GM21786 (cell line): ENCODE measurements at regions not wholly inside any gene's neighbourhood (a gene's known extent, or its start where the extent isn't known, plus 50 kb on each side); places are given as distances from the start of the nearest gene placed in this dataset.
"Not testable (repeated sequence)": the region's sequence is repeated elsewhere in the genome, so short reads cannot be mapped to it uniquely, and the experiment has no call there.

Source experiments
- ATAC-seq: cut with Tn5 transposase; IDR thresholded peaks from one replicate; pipeline ENCODE4 v1.9.1; 2021; ENCODE audit not compliant: unreplicated experiment

DNA sequence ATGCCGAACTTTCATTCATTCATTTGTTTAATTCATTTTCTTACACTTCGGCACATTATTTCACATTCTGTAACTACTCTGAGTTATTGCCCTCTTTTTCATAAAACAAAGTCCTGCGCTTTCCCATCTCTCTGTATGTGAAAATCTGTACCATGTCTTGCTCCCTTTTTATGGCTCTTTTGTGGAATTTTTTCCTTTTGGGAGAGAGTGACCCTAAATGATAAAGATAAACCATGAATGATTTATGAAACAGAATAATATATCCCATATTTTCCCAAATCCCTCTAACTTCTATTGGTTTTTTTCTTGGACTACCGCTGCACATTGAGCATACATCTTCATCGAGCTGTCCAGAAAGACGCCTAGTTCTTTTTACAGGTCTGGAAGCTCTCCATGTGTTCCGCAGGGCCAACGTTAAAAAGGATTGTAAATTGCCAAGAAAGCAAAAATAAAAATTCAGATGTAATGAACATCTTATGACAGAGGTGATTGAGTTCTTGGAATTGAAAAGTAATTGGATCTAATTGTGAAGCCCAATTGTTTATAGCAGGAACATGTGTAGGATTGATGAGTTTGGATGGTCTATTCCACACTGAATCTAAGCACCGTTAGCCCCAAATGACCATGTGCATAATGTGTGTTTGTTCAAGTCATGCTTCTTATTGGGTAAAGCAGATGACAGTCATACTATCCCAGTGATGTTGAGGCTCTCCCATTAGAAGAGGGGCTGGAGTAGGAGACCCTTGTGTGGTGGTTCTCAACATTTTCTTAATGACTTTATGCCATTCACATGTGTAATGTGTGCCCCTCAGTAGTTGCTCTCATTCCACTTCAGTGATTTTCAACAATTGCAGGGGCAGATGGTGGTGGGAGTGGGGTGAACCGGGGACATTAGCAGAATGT lies 378.9 kb downstream of the DLEU7 start:
- no peak for ATAC-seq

DNA sequence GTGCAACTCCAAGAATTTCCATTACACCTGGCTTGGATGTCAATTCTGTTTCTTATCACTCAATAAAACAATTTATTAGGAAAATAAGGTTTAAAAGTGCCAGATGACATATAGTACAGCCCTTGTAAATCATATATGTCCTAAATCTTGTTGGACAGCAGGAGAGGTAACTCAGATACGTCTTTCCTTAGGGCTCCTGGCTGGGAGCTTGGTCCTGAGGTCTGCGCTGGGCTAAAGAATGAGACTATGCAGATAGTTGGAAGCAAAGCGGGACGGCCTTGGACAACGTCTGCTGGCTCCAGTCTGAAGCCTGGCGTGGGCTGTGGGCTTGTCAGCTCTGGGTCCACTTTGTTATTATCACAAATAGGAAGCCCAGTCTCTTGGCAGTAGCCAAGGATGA lies 377.0 kb downstream of the DLEU7 start:
- ATAC-seq: no peak

GRCh38 chr13:50467156-50468110 lies 376.1 kb downstream of the DLEU7 start:
- no peak for ATAC-seq

DNA sequence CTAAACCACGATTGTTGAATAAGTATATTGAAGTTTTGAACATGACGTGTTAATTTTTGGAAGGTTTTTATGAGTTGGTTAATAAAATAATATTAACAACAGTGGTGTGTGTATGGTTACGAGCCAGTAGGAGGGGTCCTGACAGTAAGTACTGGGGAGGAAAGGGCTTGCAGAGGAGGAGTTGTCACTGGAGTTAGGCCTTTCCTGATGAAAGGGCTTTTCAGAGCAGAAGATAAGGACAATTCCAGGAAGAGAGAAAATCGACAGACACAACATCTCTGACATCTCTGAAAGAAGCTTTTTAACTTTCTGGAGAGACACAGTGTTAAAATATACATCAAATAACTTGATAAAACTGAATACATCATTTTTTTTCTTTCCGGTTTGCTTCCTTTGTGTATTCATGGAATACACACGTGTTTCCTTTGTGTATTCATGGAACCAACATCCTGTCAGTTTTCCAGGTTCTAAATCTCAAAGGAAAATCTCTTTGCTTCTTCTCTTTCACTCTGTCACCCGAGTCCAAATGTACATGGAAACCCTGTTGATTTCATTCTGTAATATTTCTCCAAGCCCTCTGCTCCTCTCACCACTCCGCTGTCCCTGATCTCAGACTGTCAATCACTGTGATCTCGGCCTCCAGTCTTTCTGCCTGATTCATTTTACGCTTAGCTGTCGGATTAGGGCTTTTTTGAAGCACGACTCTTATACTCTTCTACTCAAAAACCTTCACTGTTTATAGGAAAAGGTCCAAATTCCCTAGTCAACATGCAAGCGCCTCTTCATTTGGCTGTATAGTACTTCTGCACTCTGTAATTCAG lies 374.4 kb downstream of the DLEU7 start:
- no peak for ATAC-seq

DNA sequence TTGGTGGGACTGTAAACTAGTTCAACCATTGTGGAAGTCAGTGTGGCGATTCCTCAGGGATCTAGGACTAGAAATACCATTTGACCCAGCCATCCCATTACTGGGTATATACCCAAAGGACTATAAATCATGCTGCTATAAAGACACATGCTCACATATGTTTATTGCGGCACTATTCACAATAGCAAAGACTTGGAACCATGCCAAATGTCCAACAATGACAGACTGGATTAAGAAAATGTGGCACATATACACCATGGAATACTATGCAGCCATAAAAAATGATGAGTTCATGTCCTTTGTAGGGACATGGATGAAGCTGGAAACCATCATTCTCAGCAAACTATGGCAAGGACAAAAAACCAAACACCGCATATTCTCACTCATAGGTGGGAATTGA lies 370.4 kb downstream of the DLEU7 start:
- not testable (repeated sequence) for ATAC-seq

DNA sequence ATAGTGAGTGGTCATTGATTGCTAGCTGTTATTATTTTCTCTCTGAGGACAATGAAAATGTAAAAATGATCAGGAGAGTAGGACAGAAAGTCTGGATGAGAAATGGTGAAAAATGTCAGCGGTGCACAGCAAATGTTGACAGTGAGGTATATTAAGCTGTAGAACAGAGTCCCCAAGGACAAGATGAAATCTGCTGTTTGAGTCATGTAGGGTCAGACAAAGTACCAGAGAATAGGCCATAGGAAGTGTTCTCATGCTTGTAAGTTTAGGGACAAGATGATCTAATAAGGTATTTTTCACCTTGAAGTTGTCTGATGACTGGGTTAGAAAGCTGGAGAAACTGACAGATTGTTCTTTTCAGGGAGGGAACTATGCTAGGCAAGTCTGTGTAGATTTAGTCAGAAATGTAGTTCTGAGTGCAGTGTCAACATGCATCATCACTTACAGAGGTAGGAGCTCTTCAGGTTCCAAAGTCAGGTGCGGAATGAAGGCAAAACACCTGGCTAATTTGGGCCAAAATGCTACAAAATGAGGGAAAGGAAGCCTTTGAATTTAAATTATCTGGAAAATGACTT lies 369.3 kb downstream of the DLEU7 start:
- ATAC-seq: no peak

- ATAC-seq: no peak
Observed at GRCh38 chr13:50476577-50477285, 366.8 kb downstream of the DLEU7 start.

- no peak for ATAC-seq
Observed at GRCh38 chr13:50481936-50482335, 361.6 kb downstream of the DLEU7 start.

DNA sequence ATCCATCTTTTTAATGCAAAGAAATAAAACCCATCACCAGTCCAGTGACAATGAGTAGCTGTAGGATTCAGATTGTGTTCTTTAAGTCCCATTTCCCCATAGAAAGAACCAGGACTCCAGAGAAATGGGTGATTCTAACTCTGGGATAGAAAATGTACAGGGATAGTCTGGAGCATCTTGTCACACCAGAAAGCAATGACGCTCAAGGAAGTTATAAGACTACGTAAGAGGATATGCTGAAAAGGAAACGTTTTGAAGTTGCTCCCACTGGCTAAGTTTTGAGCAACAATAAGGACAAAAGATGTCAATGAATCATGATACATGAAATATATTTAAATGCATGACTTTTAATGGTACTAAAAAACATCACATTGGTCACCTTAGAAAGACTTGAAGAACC lies 360.1 kb downstream of the DLEU7 start:
- no peak for ATAC-seq

GRCh38 chr13:50484472-50485113 lies 358.9 kb downstream of the DLEU7 start:
- no peak for ATAC-seq

GRCh38 chr13:50485979-50486935 lies 357.2 kb downstream of the DLEU7 start:
- no peak for ATAC-seq

- ATAC-seq: no peak
Observed at GRCh38 chr13:50493683-50494082, 349.8 kb downstream of the DLEU7 start.

- ATAC-seq: no peak
Observed at GRCh38 chr13:50494138-50494537, 349.4 kb downstream of the DLEU7 start.

- not testable (repeated sequence) for ATAC-seq
Observed at GRCh38 chr13:50503212-50503611, 340.3 kb downstream of the DLEU7 start.

DNA sequence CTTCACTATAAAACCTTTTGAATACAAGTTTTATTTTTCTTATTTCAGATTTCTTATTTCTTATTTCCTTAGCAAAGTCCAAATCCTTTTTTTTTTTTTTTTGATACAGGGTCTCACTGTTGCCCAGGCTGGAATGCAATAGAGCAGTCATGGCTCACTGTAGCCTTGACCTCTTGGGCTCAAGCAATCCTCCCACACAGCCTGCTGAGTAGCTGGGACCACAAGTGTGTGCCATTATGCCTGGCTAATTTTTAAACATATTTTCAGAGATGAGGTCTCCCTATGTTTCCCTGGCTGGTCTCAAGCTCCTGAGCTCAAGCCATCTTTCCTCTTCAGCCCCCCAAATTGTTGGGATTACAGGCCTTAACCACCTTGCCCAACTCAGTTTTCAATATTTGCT lies 334.3 kb downstream of the DLEU7 start:
- no peak for ATAC-seq

GRCh38 chr13:50509771-50510441 lies 333.6 kb downstream of the DLEU7 start:
- ATAC-seq: no peak

DNA sequence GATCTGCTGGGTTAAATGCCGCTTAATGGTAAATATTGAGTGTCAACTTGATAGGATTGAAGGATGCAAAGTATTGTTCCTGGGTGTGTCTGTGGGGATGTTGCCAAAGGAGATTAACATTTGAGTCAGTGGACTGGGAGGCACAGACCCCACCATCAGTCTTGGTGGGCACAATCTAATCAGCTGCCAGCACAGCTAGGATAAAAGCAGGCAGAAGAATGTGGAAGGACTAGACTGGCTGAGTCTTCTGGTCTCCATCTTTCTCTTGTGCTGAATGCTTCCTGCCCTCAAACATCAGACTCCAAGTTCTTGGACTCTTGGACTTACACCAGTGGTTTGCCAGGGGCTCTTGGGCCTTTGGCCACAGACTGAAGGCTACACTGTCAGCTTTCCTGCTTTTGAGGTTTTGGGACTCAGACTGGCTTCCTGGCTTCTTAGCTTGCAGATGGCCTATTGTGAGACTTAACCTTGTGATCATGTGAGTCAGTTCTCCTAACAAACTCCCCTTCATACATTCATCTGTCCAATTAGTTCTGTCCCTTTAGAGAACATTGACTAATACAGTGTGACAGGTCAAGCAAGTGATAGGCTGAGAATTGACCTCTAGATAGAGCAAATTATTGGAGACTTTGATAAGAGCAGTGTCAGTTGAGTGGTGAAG lies 332.5 kb downstream of the DLEU7 start:
- ATAC-seq: not testable (repeated sequence)
